HEK293T (cell line): ENCODE measurements at regions not wholly inside any gene's neighbourhood (a gene's known extent, or its start where the extent isn't known, plus 50 kb on each side); places are given as distances from the start of the nearest gene placed in this dataset.
"Not testable (repeated sequence)": the region's sequence is repeated elsewhere in the genome, so short reads cannot be mapped to it uniquely, and the experiment has no call there.

Source experiments
- CTCF ChIA-PET: fragments of 350-600 bp; formaldehyde crosslinking; extraction: SDS; loops from one replicate; lab custom pipeline; 2021; ENCODE audit warnings: antibody characterized with exemption, inconsistent platforms; lab: Yijun Ruan, JAX
- POLR2A ChIA-PET: fragments of 350-600 bp; formaldehyde crosslinking; extraction: SDS; loops from one replicate; lab custom pipeline; 2020; ENCODE audit warnings: antibody characterized with exemption, inconsistent platforms; lab: Yijun Ruan, JAX
- DNase-seq: peaks from one replicate; pipeline ENCODE4 v3.0.0; 2012; ENCODE audit warnings: mixed read lengths; ENCODE audit errors: extremely low spot score
- ARNT ChIP-seq: fragments of 450-650 bp; IDR thresholded peaks from 2 replicates; pipeline ENCODE4 v1.6.1; 2017; ENCODE audit warnings: mild to moderate bottlenecking
- BHLHE40 ChIP-seq: fragments of 450-650 bp; IDR thresholded peaks from 2 replicates; pipeline ENCODE4 v1.6.1; 2016; ENCODE audit warnings: mild to moderate bottlenecking, moderate library complexity, borderline replicate concordance
- CTBP1 ChIP-seq: fragments of 450-650 bp; IDR thresholded peaks from 2 replicates; pipeline ENCODE4 v1.6.1; 2016; ENCODE audit warnings: borderline replicate concordance
- ELF4 ChIP-seq: fragments of 450-650 bp; IDR thresholded peaks from 2 replicates; pipeline ENCODE4 v1.6.1; 2017; ENCODE audit warnings: antibody characterized with exemption
- FOXA1 ChIP-seq: fragments of 450-650 bp; IDR thresholded peaks from 2 replicates; pipeline ENCODE4 v1.6.1; 2016; ENCODE audit warnings: mild to moderate bottlenecking
- FOXK2 ChIP-seq: fragments of 450-650 bp; IDR thresholded peaks from 2 replicates; pipeline ENCODE4 v1.6.1; 2016; ENCODE audit warnings: mild to moderate bottlenecking
- FOXM1 ChIP-seq: fragments of 450-650 bp; IDR thresholded peaks from 2 replicates; pipeline ENCODE4 v1.6.1; 2017; ENCODE audit warnings: mild to moderate bottlenecking, borderline replicate concordance
- HDGF ChIP-seq: fragments of 450-650 bp; IDR thresholded peaks from 2 replicates; pipeline ENCODE4 v1.6.1; 2017; ENCODE audit warnings: antibody characterized with exemption, borderline replicate concordance
- L3MBTL2 ChIP-seq: fragments of 450-650 bp; conservative IDR thresholded peaks from 2 replicates; pipeline ENCODE4 v1.6.1; 2016; ENCODE audit warnings: mild to moderate bottlenecking
- LEF1 ChIP-seq: fragments of 450-650 bp; IDR thresholded peaks from 2 replicates; pipeline ENCODE4 v1.6.1; 2017; ENCODE audit warnings: mild to moderate bottlenecking, borderline replicate concordance
- NFRKB ChIP-seq: fragments of 450-650 bp; IDR thresholded peaks from 2 replicates; pipeline ENCODE4 v1.6.1; 2016; ENCODE audit warnings: mild to moderate bottlenecking, moderate library complexity
- SP1 ChIP-seq: fragments of 450-650 bp; IDR thresholded peaks from 2 replicates; pipeline ENCODE4 v1.6.1; 2017
- SUZ12 ChIP-seq: fragments of 450-650 bp; IDR thresholded peaks from 2 replicates; pipeline ENCODE4 v1.6.1; 2016; ENCODE audit warnings: mild to moderate bottlenecking
- TARDBP ChIP-seq: fragments of 450-650 bp; IDR thresholded peaks from 2 replicates; pipeline ENCODE4 v1.6.1; 2016
- ZNF384 ChIP-seq: fragments of 450-650 bp; IDR thresholded peaks from 2 replicates; pipeline ENCODE4 v1.6.1; 2016
- TF ChIP-seq, protein P1 (sequence below): fragments of 450-650 bp; IDR thresholded peaks from 2 replicates; pipeline ENCODE4 v1.6.1; 2016

- TF ChIP-seq ARNT (no peak), BHLHE40 (no peak), HDGF (no peak), FOXK2 (no peak), FOXM1 (no peak), LEF1 (no peak)
- CTCF ChIA-PET = interaction anchor here (0.5 kb wide), 1 partner anchor 781 kb away, joined by 3 read pairs; no protein-coding TSS in a partner anchor
- POLR2A ChIA-PET = no interaction called here
- no peak for DNase-seq
These were observed 418.2 kb upstream of the SLC39A10 start for GRCh38 chr2:195238826-195239225.

- ChIA-PET POLR2A (no interaction called here), CTCF (interaction anchor here (0.5 kb wide), 1 partner anchor 780 kb away, joined by 3 read pairs; no protein-coding TSS in a partner anchor)
- DNase-seq = no peak
- TF ChIP-seq L3MBTL2 (no peak), BHLHE40 (no peak), HDGF (no peak), FOXA1 (no peak), ZNF384 (no peak), FOXK2 (no peak), SUZ12 (no peak), TARDBP (no peak), LEF1 (no peak), ELF4 (no peak), SP1 (no peak), ARNT (no peak), NFRKB (no peak), CTBP1 (no peak), FOXM1 (no peak)
- TF ChIP-seq, protein P1, sequence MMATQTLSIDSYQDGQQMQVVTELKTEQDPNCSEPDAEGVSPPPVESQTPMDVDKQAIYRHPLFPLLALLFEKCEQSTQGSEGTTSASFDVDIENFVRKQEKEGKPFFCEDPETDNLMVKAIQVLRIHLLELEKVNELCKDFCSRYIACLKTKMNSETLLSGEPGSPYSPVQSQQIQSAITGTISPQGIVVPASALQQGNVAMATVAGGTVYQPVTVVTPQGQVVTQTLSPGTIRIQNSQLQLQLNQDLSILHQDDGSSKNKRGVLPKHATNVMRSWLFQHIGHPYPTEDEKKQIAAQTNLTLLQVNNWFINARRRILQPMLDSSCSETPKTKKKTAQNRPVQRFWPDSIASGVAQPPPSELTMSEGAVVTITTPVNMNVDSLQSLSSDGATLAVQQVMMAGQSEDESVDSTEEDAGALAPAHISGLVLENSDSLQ = no peak
These were observed 418.6 kb upstream of the SLC39A10 start for GRCh38 chr2:195238379-195238778.

DNA sequence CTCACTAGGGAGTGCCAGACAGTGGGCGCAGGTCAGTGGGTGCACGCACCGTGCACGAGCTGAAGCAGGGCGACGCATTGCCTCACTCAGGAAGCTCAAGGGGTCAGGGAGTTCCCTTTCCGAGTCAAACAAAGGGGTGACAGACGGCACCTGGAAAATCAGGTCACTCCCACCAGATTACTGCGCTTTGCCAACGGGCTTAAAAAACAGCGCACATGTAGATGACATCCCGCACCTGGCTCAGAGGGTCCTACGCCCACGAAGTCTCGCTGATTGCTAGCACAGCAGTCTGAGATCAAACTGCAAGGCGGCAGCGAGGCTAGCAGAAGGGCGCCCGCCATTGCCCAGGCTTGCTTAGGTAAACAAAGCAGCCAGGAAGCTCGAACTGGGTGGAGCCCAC, 428.5 kb upstream of the SLC39A10 start:
- CTCF ChIA-PET, DNase-seq, POLR2A ChIA-PET: not testable (repeated sequence)

DNA sequence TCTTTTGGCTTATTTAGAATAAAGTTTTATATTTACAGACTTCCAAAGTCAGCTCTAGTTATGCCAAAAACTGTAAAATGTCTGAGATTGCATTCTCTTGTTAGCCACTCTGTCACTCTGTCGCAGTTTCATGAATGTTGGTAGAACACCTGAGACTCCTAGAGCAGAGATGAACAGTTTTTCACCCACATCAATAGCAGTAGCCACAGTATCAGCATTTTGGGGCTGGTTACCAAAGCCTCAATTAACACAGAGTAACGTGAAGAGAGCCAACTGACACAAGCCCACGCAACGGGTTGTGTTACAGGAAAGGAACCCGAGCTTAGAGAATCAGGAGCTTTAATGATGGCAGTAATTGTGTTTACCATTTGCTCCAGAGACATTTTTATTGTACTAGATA, 443.0 kb upstream of the SLC39A10 start:
- POLR2A ChIA-PET = no interaction called here
- TF ChIP-seq ARNT = no peak
- no peak for TF ChIP-seq CTBP1
- no peak for TF ChIP-seq LEF1
- TF ChIP-seq HDGF = no peak
- TF ChIP-seq NFRKB = no peak
- TF ChIP-seq SP1 = no peak
- TF ChIP-seq TARDBP = no peak
- TF ChIP-seq BHLHE40 = no peak
- TF ChIP-seq, protein P1 = no peak
- no peak for TF ChIP-seq L3MBTL2
- TF ChIP-seq ZNF384 = no peak
- no peak for TF ChIP-seq FOXA1
- no peak for TF ChIP-seq FOXK2
- no peak for TF ChIP-seq SUZ12

GRCh38 chr2:195212586-195212985, 444.4 kb upstream of the SLC39A10 start:
- TF ChIP-seq ELF4 = no peak
- no peak for TF ChIP-seq NFRKB
- TF ChIP-seq SUZ12 = no peak
- TF ChIP-seq FOXA1 = no peak
- TF ChIP-seq TARDBP = no peak
- TF ChIP-seq SP1 = no peak
- TF ChIP-seq L3MBTL2 = no peak
- TF ChIP-seq ZNF384 = no peak
- no peak for TF ChIP-seq HDGF
- no peak for TF ChIP-seq CTBP1
- TF ChIP-seq BHLHE40 = no peak
- POLR2A ChIA-PET = no interaction called here
- DNase-seq = no peak
- CTCF ChIA-PET = no interaction called here

More for the DNA sequence above, 443.0 kb upstream of the SLC39A10 start:
- no peak for DNase-seq
- CTCF ChIA-PET = no interaction called here

DNA sequence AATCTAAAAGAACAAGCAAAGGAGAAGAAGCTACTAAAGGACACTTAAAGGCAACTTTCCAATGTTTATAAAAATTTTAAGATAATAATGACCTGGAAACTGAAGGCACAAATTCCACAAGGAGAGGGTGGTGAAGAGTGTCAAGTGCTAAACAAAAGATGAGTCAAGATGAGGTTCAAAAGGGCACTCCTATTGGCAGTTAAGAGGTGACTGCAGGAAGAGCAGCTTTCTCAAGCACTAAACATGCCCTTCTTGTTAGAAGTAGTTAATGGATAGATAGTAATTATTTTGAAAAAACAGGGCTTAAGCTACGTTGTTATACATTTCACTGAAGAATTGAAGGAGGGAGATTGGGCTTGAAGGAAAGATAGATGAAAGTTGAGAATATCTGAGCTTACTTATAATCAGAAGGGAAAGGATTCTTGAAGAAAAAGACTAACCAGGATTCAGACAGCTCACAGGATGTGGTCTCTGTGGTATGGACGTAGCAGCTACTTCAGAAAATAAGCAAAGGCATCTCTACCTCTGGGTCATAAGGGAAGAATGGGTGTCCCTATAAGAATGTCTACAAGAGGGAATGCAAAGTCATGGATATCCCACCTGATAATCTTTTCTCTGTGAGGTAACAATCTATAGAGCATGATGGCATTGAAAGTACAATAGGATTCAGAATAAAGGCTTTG, 454.7 kb upstream of the SLC39A10 start:
- no peak for DNase-seq
- ChIA-PET CTCF (no interaction called here), POLR2A (no interaction called here)
- no peak for TF ChIP-seq ZNF384

DNA sequence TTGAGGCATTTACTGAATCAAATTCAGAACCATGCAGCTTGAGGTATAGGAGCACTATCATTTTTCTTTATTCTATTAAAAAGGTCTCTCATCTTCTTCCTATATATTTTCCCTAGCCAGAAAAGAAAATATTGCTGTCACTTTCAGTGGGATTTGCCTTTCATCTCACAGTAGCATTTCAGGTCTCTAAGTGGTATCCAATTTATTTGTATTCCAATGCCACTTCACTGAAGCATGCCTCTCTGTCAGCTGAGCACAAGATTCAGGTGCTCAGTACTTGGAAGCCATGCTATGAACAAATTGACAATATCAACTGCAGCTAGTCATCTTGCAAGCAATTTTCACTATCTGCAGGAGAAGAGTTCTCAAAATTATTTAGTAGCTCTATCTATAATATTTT, 457.2 kb upstream of the SLC39A10 start:
- ChIA-PET POLR2A (no interaction called here), CTCF (no interaction called here)
- no peak for DNase-seq
- TF ChIP-seq SP1 (no peak), CTBP1 (no peak), ZNF384 (no peak)

GRCh38 chr2:195181059-195181705, 475.8 kb upstream of the SLC39A10 start:
- DNase-seq = no peak
- CTCF ChIA-PET = no interaction called here
- POLR2A ChIA-PET = no interaction called here
- TF ChIP-seq ZNF384 = no peak
- TF ChIP-seq TARDBP = no peak
- TF ChIP-seq L3MBTL2 = no peak
- TF ChIP-seq ELF4 = no peak
- TF ChIP-seq FOXK2 = no peak
- TF ChIP-seq NFRKB = no peak
- TF ChIP-seq BHLHE40 = no peak
- no peak for TF ChIP-seq HDGF
- TF ChIP-seq FOXM1 = no peak
